Neuronal stem cell (in vitro differentiated cells): ENCODE measurements at regions not wholly inside any gene's neighbourhood (a gene's known extent, or its start where the extent isn't known, plus 50 kb on each side); places are given as distances from the start of the nearest gene placed in this dataset.
"Not testable (repeated sequence)": the region's sequence is repeated elsewhere in the genome, so short reads cannot be mapped to it uniquely, and the experiment has no call there.

Source experiments
- DNase-seq: peaks from one replicate; pipeline ENCODE4 v3.0.0-alpha.2; 2013; ENCODE audit warnings: low spot score
- H2AFZ ChIP-seq: one replicate; pipeline ENCODE4 v1.6.1; 2013; ENCODE audit warnings: mild to moderate bottlenecking, low read length, inconsistent platforms
- H2AK5ac ChIP-seq: 2 replicates; pipeline ENCODE4 v1.6.1; 2013; ENCODE audit warnings: low read depth, mild to moderate bottlenecking, inconsistent platforms, low read length, moderate library complexity, mixed read lengths
- H2BK120ac ChIP-seq: 2 replicates; pipeline ENCODE4 v1.6.1; 2013; ENCODE audit warnings: low read depth, mild to moderate bottlenecking, inconsistent platforms, low read length, moderate library complexity, mixed read lengths
- H2BK12ac ChIP-seq: one replicate; pipeline ENCODE4 v1.6.1; 2013; ENCODE audit warnings: low read length, inconsistent platforms
- H2BK15ac ChIP-seq: 2 replicates; pipeline ENCODE4 v1.6.1; 2013; ENCODE audit warnings: mild to moderate bottlenecking, low read length, inconsistent platforms, mixed read lengths
- H2BK5ac ChIP-seq: one replicate; pipeline ENCODE4 v1.6.1; 2013; ENCODE audit warnings: inconsistent platforms, mild to moderate bottlenecking, low read length, moderate library complexity
- H3K14ac ChIP-seq: one replicate; pipeline ENCODE4 v1.6.1; 2013; ENCODE audit warnings: low read length, inconsistent platforms
- H3K18ac ChIP-seq: 2 replicates; pipeline ENCODE4 v1.6.1; 2013; ENCODE audit warnings: low read length, inconsistent platforms
- H3K23ac ChIP-seq: 2 replicates; pipeline ENCODE4 v1.6.1; 2013; ENCODE audit warnings: low read depth, mild to moderate bottlenecking, mixed read lengths, low read length, inconsistent platforms; ENCODE audit not compliant: poor library complexity
- H3K27ac ChIP-seq: replicated peaks from 3 replicates; pipeline ENCODE4 v1.5.1; 2013; ENCODE audit warnings: low read length, inconsistent platforms
- H3K27me3 ChIP-seq, 3 experiments: 2 replicates each; pipeline ENCODE4 v1.6.1; 2013; ENCODE audit warnings: low read length in 3 of 3, mild to moderate bottlenecking in 2 of 3, inconsistent platforms in 1 of 3, low read depth in 1 of 3, mixed read lengths in 1 of 3, moderate library complexity in 1 of 3; ENCODE audit not compliant: control insufficient read depth in 3 of 3, insufficient read depth in 3 of 3
- H3K36me3 ChIP-seq, 2 donors: replicated peaks in 1 of 2; 2 replicates each; pipeline ENCODE4 v1.6.1; 2013; ENCODE audit warnings: low read length in 2 of 2; ENCODE audit not compliant: control insufficient read depth in 2 of 2, insufficient read depth in 2 of 2
- H3K4ac ChIP-seq: 2 replicates; pipeline ENCODE4 v1.6.1; 2013; ENCODE audit warnings: inconsistent platforms, mild to moderate bottlenecking, low read length, moderate library complexity
- H3K4me1 ChIP-seq, 2 donors: 1 replicate in 1 of 2; 2 replicates in 1 of 2; pipeline ENCODE4 v1.6.1; 2013; ENCODE audit warnings: low read length in 2 of 2, low read depth in 1 of 2; ENCODE audit not compliant: control insufficient read depth in 2 of 2, insufficient read depth in 1 of 2
- H3K4me2 ChIP-seq: one replicate; pipeline ENCODE4 v1.6.1; 2013; ENCODE audit warnings: mild to moderate bottlenecking, low read length, inconsistent platforms; ENCODE audit not compliant: insufficient read depth, poor library complexity, severe bottlenecking
- H3K4me3 ChIP-seq, 2 donors: 2 replicates each; pipeline ENCODE4 v1.5.1; 2013; ENCODE audit warnings: low read length in 2 of 2, mild to moderate bottlenecking in 2 of 2, inconsistent platforms in 1 of 2, moderate library complexity in 1 of 2
- H3K79me1 ChIP-seq: one replicate; pipeline ENCODE4 v1.6.1; 2013; ENCODE audit warnings: low read depth, mild to moderate bottlenecking, inconsistent platforms, low read length, moderate library complexity
- H3K9ac ChIP-seq: one replicate; pipeline ENCODE4 v1.6.1; 2013; ENCODE audit warnings: mild to moderate bottlenecking, low read depth, low read length, inconsistent platforms; ENCODE audit not compliant: poor library complexity
- H3K9me3 ChIP-seq, 2 donors: replicated peaks in 1 of 2; 2 replicates each; pipeline versions ENCODE3 to v1.6.1; 2013; ENCODE audit warnings: low read length in 2 of 2, mild to moderate bottlenecking in 2 of 2, inconsistent platforms in 1 of 2, low read depth in 1 of 2, mixed read lengths in 1 of 2, moderate library complexity in 1 of 2; ENCODE audit not compliant: control insufficient read depth in 2 of 2, insufficient read depth in 1 of 2
- H4K8ac ChIP-seq: one replicate; pipeline ENCODE4 v1.6.1; 2013; ENCODE audit warnings: low read depth, mild to moderate bottlenecking, inconsistent platforms, low read length, moderate library complexity
- H4K91ac ChIP-seq: one replicate; pipeline ENCODE4 v1.6.1; 2013; ENCODE audit warnings: low read length, low read depth, mild to moderate bottlenecking, inconsistent platforms; ENCODE audit not compliant: poor library complexity
- WGBS, 2 donors: extraction: QIAGEN DNeasy Blood & Tissue Kit; methylation state at CpG; one replicate each; pipeline ENCODE4 v1.1.7; 2013; ENCODE audit warnings: missing lambda C conversion rate in 2 of 2, mixed read lengths in 1 of 2; ENCODE audit not compliant: insufficient read length in 2 of 2, insufficient replicate concordance in 1 of 2; ENCODE audit errors: extremely low coverage in 2 of 2; 5-methylcytosine and 5-hydroxymethylcytosine counted together

GRCh38 chr16:5222761-5223160, 125.2 kb upstream of the EEF2KMT start:
- H3K4me3 ChIP-seq: no peak overlapping the region
- no peaks in the 10 kb centered on the region for H3K36me3 ChIP-seq
- no peak overlapping the region for H3K9ac ChIP-seq
- H2AFZ ChIP-seq: no peak overlapping the region
- no peak overlapping the region for H3K27ac ChIP-seq
- no peak overlapping the region for H3K4ac ChIP-seq
- H3K4me2 ChIP-seq: no peak overlapping the region
- H3K23ac ChIP-seq: no peak overlapping the region
- H4K8ac ChIP-seq: no peak overlapping the region
- no CpG with 5 or more reads among the region's 4 CpGs for WGBS, 2 donors
- H2BK5ac ChIP-seq: no peak overlapping the region
- H2BK120ac ChIP-seq: no peak overlapping the region
- H2AK5ac ChIP-seq: no peak overlapping the region
- H3K79me1 ChIP-seq: no peaks in the 10 kb centered on the region
- H3K4me1 ChIP-seq: no peaks in the 10 kb centered on the region
- H3K14ac ChIP-seq: no peak overlapping the region
- H4K91ac ChIP-seq: no peak overlapping the region
- no peaks in the 10 kb centered on the region for H3K9me3 ChIP-seq
- H2BK15ac ChIP-seq: no peak overlapping the region
- no peak overlapping the region for H3K18ac ChIP-seq
- H2BK12ac ChIP-seq: no peak overlapping the region
- DNase-seq: no peak
- H3K27me3 ChIP-seq: peaks cover 0 to 5% (median 0%) of the 10 kb centered on the region in 3 experiments

GRCh38 chr16:5221831-5222230, 124.2 kb upstream of the EEF2KMT start:
- not testable (repeated sequence) for H2BK120ac ChIP-seq, DNase-seq, H3K4me3 ChIP-seq, H3K27ac ChIP-seq, H3K9ac ChIP-seq, H3K9me3 ChIP-seq, H4K91ac ChIP-seq, H2AK5ac ChIP-seq, H3K27me3 ChIP-seq, H2BK5ac ChIP-seq, H3K36me3 ChIP-seq, H3K4ac ChIP-seq, H2BK12ac ChIP-seq, H3K18ac ChIP-seq, H3K4me2 ChIP-seq, H3K4me1 ChIP-seq, H4K8ac ChIP-seq, H2AFZ ChIP-seq, H2BK15ac ChIP-seq, H3K79me1 ChIP-seq, H3K14ac ChIP-seq, H3K23ac ChIP-seq
- WGBS, 2 donors: no CpG with 5 or more reads among the region's 20 CpGs

GRCh38 chr16:5220705-5221104, 123.1 kb upstream of the EEF2KMT start:
- no peaks in the 10 kb centered on the region for H3K79me1 ChIP-seq
- peaks cover 0 to 2% of the 10 kb centered on the region in 2 donors for H3K9me3 ChIP-seq
- no peak overlapping the region for H2BK5ac ChIP-seq
- no peak overlapping the region for H3K27ac ChIP-seq
- no peak overlapping the region for H3K4ac ChIP-seq
- no peak overlapping the region for H2BK120ac ChIP-seq
- no peak overlapping the region for H2AFZ ChIP-seq
- H4K8ac ChIP-seq: no peak overlapping the region
- H3K4me3 ChIP-seq: no peak overlapping the region
- no peak overlapping the region for H2BK12ac ChIP-seq
- no peak overlapping the region for H4K91ac ChIP-seq
- no peak overlapping the region for H2AK5ac ChIP-seq
- no peak overlapping the region for H2BK15ac ChIP-seq
- DNase-seq: no peak
- H3K18ac ChIP-seq: no peak overlapping the region
- no peak overlapping the region for H3K4me2 ChIP-seq
- H3K36me3 ChIP-seq: no peaks in the 10 kb centered on the region
- H3K14ac ChIP-seq: no peak overlapping the region
- no peak overlapping the region for H3K9ac ChIP-seq
- no CpG with 5 or more reads among the region's 4 CpGs for WGBS, 2 donors
- peaks cover 0 to under 1% (median 0%) of the 10 kb centered on the region in 3 experiments for H3K27me3 ChIP-seq
- no peak overlapping the region for H3K23ac ChIP-seq
- H3K4me1 ChIP-seq: peaks cover 0 to 6% of the 10 kb centered on the region in 2 donors

GRCh38 chr16:5216441-5217080, 119.0 kb upstream of the EEF2KMT start:
- H2AK5ac ChIP-seq: no peak overlapping the region
- H3K27me3 ChIP-seq: no peaks in the 10 kb centered on the region
- H4K91ac ChIP-seq: no peak overlapping the region
- H3K4me2 ChIP-seq: no peak overlapping the region
- peaks cover 0 to 4% of the 10 kb centered on the region in 2 donors for H3K9me3 ChIP-seq
- H2BK120ac ChIP-seq: no peak overlapping the region
- H3K27ac ChIP-seq: no peak overlapping the region
- peaks cover 0 to 6% of the 10 kb centered on the region in 2 donors for H3K4me1 ChIP-seq
- WGBS, 2 donors: no CpG with 5 or more reads among the region's 4 CpGs
- H3K9ac ChIP-seq: no peak overlapping the region
- H2BK12ac ChIP-seq: no peak overlapping the region
- no peak overlapping the region for H3K4ac ChIP-seq
- H2BK5ac ChIP-seq: no peak overlapping the region
- no peak overlapping the region for H3K18ac ChIP-seq
- no peaks in the 10 kb centered on the region for H3K36me3 ChIP-seq
- no peak overlapping the region for H3K4me3 ChIP-seq
- H2BK15ac ChIP-seq: no peak overlapping the region
- no peak overlapping the region for H2AFZ ChIP-seq
- no peaks in the 10 kb centered on the region for H3K79me1 ChIP-seq
- H3K23ac ChIP-seq: no peak overlapping the region
- DNase-seq: no peak
- H4K8ac ChIP-seq: no peak overlapping the region
- no peak overlapping the region for H3K14ac ChIP-seq
